Epidermal melanocyte (primary cell): ENCODE measurements at regions not wholly inside any gene's neighbourhood (a gene's known extent, or its start where the extent isn't known, plus 50 kb on each side); places are given as distances from the start of the nearest gene placed in this dataset.

Experiments
- DNase-seq: peaks from one replicate; pipeline ENCODE4 v3.0.0; 2011; ENCODE audit warnings: low spot score; ENCODE audit not compliant: insufficient read length

GRCh38 chr5:8238080-8238479 is 369.1 kb downstream of the MTRR start:
- DNase-seq: no peak

- no peak for DNase-seq
Measured at GRCh38 chr5:8239198-8239597, 370.2 kb downstream of the MTRR start.

- no peak for DNase-seq
Measured at GRCh38 chr5:8239646-8240045, 370.7 kb downstream of the MTRR start.

- DNase-seq: no peak
Measured at GRCh38 chr5:8241076-8241475, 372.1 kb downstream of the MTRR start.

- DNase-seq: no peak
Measured at GRCh38 chr5:8241558-8241957, 372.6 kb downstream of the MTRR start.

GRCh38 chr5:8247049-8247899 is 378.3 kb downstream of the MTRR start:
- DNase-seq: no peak

GRCh38 chr5:8253376-8253775 is 384.4 kb downstream of the MTRR start:
- DNase-seq: no peak

GRCh38 chr5:8254674-8255073 is 385.7 kb downstream of the MTRR start:
- DNase-seq: no peak

GRCh38 chr5:8258801-8259200 is 389.9 kb downstream of the MTRR start:
- DNase-seq: no peak

GRCh38 chr5:8270246-8270645 is 401.3 kb downstream of the MTRR start:
- no peak for DNase-seq

GRCh38 chr5:8280711-8281363 is 411.9 kb downstream of the MTRR start:
- no peak for DNase-seq

GRCh38 chr5:8288334-8288733 is 419.4 kb downstream of the MTRR start:
- no peak for DNase-seq

- no peak for DNase-seq
Measured at GRCh38 chr5:8288897-8289516, 420.1 kb downstream of the MTRR start.

- no peak for DNase-seq
Measured at GRCh38 chr5:8289779-8290178, 420.8 kb downstream of the MTRR start.

- DNase-seq: no peak
Measured at GRCh38 chr5:8290721-8291120, 421.8 kb downstream of the MTRR start.

GRCh38 chr5:8291641-8292040 is 422.7 kb downstream of the MTRR start:
- no peak for DNase-seq

GRCh38 chr5:8295141-8295540 is 426.2 kb downstream of the MTRR start:
- no peak for DNase-seq

GRCh38 chr5:8299716-8300115 is 430.8 kb downstream of the MTRR start:
- no peak for DNase-seq

GRCh38 chr5:8304341-8304740 is 435.4 kb downstream of the MTRR start:
- no peak for DNase-seq

- DNase-seq: no peak
Measured at GRCh38 chr5:8306288-8306896, 437.4 kb downstream of the MTRR start.

GRCh38 chr5:8314965-8315364 is 446.0 kb downstream of the MTRR start:
- DNase-seq: no peak
